BJ (cell line): ENCODE measurements at regions not wholly inside any gene's neighbourhood (a gene's known extent, or its start where the extent isn't known, plus 50 kb on each side); places are given as distances from the start of the nearest gene placed in this dataset.
"Not testable (repeated sequence)": the region's sequence is repeated elsewhere in the genome, so short reads cannot be mapped to it uniquely, and the experiment has no call there.

Source experiments
- CTCF ChIA-PET: fragments of 350-600 bp; formaldehyde crosslinking; extraction: SDS; loops from one replicate; lab custom pipeline; 2021; ENCODE audit warnings: antibody characterized with exemption, inconsistent platforms; lab: Yijun Ruan, JAX
- POLR2A ChIA-PET: fragments of 300-600 bp; sonication (Branson Sonifier 250); formaldehyde crosslinking; extraction: SDS; loops from one replicate; lab custom pipeline; 2021; ENCODE audit warnings: antibody characterized with exemption; lab: Charles Lee
- DNase-seq: peaks from one replicate; pipeline ENCODE4 v3.0.0-alpha.2; 2011; ENCODE audit warnings: low read depth
- H3K27me3 ChIP-seq: 2 replicates; pipeline ENCODE4 v1.6.0; 2011; ENCODE audit warnings: low read length; ENCODE audit not compliant: control insufficient read depth, insufficient read depth
- H3K36me3 ChIP-seq: 2 replicates; pipeline ENCODE4 v1.5.1; 2011; ENCODE audit warnings: low read length; ENCODE audit not compliant: control insufficient read depth, insufficient read depth
- H3K4me3 ChIP-seq: 2 replicates; pipeline ENCODE4 v1.5.1; 2011; ENCODE audit warnings: low read depth, mild to moderate bottlenecking, control low read depth, low read length
- CTCF ChIP-seq: IDR thresholded peaks from 2 replicates; pipeline ENCODE4 v1.5.1; 2011; ENCODE audit warnings: low read depth, mild to moderate bottlenecking, control low read depth, inconsistent platforms, low read length, moderate library complexity; ENCODE audit not compliant: insufficient read depth

- no peak for DNase-seq
- Histone ChIP-seq H3K4me3 (no peak overlapping the region), H3K27me3 (no peaks in the 10 kb centered on the region), H3K36me3 (no peaks in the 10 kb centered on the region)
- ChIA-PET CTCF (no interaction called here), POLR2A (no interaction called here)
- no peak for TF ChIP-seq CTCF
Measured at GRCh38 chr9:106174346-106174745, 480.0 kb downstream of the TMEM38B start.

GRCh38 chr9:106177216-106177615 lies 482.9 kb downstream of the TMEM38B start:
- TF ChIP-seq CTCF: no peak
- CTCF ChIA-PET: interaction anchor here (0.7 kb wide), 1 partner anchor 390 kb away, joined by 3 read pairs; no protein-coding TSS in a partner anchor
- Histone ChIP-seq H3K27me3 (no peaks in the 10 kb centered on the region), H3K4me3 (no peak overlapping the region), H3K36me3 (no peaks in the 10 kb centered on the region)
- POLR2A ChIA-PET: no interaction called here
- DNase-seq: no peak

GRCh38 chr9:106179191-106179590 lies 484.9 kb downstream of the TMEM38B start:
- Histone ChIP-seq H3K4me3 (no peak overlapping the region), H3K36me3 (no peaks in the 10 kb centered on the region), H3K27me3 (no peaks in the 10 kb centered on the region)
- ChIA-PET CTCF (no interaction called here), POLR2A (no interaction called here)
- no peak for TF ChIP-seq CTCF
- DNase-seq: no peak

- DNase-seq, H3K4me3 ChIP-seq, H3K27me3 ChIP-seq, CTCF ChIA-PET, H3K36me3 ChIP-seq, POLR2A ChIA-PET: not testable (repeated sequence)
Measured at GRCh38 chr9:106203815-106204516, 509.6 kb downstream of the TMEM38B start.

GRCh38 chr9:106207298-106207697 lies 513.0 kb downstream of the TMEM38B start:
- no peak overlapping the region for H3K4me3 ChIP-seq
- no peak for DNase-seq
- CTCF ChIA-PET: no interaction called here
- POLR2A ChIA-PET: no interaction called here
- H3K36me3 ChIP-seq: no peaks in the 10 kb centered on the region
- TF ChIP-seq CTCF: no peak
- no peaks in the 10 kb centered on the region for H3K27me3 ChIP-seq

GRCh38 chr9:106218427-106218826 lies 524.1 kb downstream of the TMEM38B start:
- no peak for DNase-seq
- Histone ChIP-seq H3K36me3 (no peaks in the 10 kb centered on the region), H3K4me3 (no peak overlapping the region), H3K27me3 (no peaks in the 10 kb centered on the region)
- TF ChIP-seq CTCF: no peak
- ChIA-PET CTCF (no interaction called here), POLR2A (no interaction called here)
